ENCODE measurements at regions not wholly inside any gene's neighbourhood (a gene's known extent, or its start where the extent isn't known, plus 50 kb on each side); places are given as distances from the start of the nearest gene placed in this dataset.

DNA sequence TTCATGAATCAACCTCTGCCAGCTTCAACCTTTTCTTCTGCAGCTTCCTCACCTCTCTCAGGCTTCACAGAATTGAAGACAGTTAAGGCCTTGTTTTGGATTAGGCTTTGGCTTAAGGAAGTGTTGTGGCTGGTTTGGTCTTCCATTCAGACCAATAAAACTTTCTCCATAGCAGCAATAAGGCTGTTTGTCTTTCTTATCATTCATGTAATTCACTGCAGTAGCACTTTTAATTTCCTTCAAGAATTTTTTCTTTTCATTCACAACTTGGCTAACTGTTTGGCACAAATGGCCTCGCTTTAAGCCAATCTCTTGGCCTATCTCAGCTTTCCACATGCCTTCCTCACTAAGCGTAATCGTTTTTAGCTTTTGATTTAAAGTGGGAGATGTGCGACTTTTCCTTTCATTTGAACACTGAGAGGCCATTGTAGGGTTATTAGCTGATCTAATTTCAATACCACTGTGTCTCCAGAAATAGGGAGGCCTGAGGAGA, 229.5 kb downstream of the IPO8 start:
- no peak for TF ChIP-seq TAF1 (IDR thresholded peaks at IDR 0.05; ENCODE audit: low read depth, low read length)
- TF ChIP-seq POLR2A (IDR thresholded peaks at IDR 0.05; ENCODE audit: low read depth, low read length) = no peak
- TF ChIP-seq POLR2AphosphoS5 (IDR thresholded peaks at IDR 0.05; ENCODE audit: low read depth, low read length) = no peak
- TF ChIP-seq SPI1 (IDR thresholded peaks at IDR 0.05; ENCODE audit: low read depth, low read length) = no peak
- no peak for TF ChIP-seq POU2F2 (IDR thresholded peaks at IDR 0.05; ENCODE audit: low read depth, low read length)

Data from GM12891 (cell line).